HG03457 (cell line): ENCODE measurements at regions not wholly inside any gene's neighbourhood (a gene's known extent, or its start where the extent isn't known, plus 50 kb on each side); places are given as distances from the start of the nearest gene placed in this dataset.
"Not testable (repeated sequence)": the region's sequence is repeated elsewhere in the genome, so short reads cannot be mapped to it uniquely, and the experiment has no call there.

Source experiments
- ATAC-seq: cut with Tn5 transposase; IDR thresholded peaks from one replicate; pipeline ENCODE4 v1.9.1; 2021; ENCODE audit warnings: moderate number of reproducible peaks; ENCODE audit not compliant: unreplicated experiment

DNA sequence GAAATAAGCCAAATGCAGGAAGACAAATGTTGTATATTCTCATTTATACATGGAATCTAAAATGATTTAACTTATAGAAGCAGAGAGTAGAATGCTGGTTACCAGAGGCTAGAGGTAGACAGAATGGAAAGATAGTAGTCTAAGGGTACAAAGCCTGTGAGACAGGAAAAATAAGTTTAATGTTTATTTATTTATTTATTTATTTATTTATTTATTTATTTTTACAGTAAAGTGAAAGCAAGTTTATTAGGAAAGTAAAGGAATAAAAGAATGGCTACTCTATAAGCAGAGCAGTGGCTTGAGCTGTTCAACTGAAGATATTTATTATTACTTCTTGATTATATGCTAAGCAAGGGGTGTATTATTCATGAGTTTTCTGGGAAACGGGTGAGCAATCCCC is 203.2 kb downstream of the LAS1L start:
- ATAC-seq, result no peak

DNA sequence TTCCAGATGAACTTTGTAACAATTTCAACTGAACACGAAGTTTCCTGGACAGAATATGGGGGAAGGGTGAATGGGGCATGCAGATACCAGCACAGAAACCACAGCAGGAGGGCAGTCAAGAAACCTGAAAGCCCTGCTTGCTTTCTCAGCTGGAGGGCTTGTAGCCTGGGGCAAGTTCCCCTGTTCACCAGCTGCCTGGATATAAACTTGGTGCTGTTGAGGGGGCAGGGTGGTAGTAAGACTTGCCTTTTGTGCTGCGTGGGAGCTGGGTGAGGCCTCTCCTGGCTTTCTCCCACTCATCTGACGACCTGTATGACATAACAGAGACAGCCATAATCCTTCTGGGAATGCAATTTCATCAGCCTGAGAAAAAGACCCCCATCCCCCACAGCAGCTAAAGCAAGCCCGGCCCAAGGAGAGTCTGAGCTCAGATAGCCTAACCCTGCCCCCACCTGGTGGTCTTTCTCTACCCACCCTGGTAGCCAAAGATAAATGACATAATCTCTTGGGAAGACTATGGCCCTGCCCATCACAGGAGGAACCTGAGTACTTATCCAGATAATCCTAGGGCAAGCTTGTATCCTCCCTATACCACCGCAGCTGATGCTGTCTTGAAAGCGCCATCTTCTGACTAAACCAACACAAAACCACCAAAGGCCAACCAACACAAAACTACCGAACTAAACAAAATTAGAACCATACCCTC is 234.3 kb downstream of the LAS1L start:
- no peak for ATAC-seq

DNA sequence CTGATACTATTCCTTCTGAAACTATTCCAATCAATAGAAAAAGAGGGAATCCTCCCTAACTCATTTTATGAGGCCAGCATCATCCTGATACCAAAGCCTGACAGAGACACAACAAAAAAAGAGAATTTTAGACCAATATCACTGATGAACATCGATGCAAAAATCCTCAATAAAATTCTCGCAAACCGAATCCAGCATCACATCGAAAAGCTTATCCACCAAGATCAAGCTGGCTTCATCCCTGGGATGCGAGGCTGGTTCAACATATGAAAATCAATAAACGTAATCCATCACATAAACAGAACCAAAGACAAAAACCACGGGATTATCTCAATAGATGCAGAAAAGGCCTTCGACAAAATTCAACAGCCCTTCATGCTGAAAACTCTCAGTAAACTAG is 251.7 kb downstream of the LAS1L start:
- not testable (repeated sequence) for ATAC-seq

DNA sequence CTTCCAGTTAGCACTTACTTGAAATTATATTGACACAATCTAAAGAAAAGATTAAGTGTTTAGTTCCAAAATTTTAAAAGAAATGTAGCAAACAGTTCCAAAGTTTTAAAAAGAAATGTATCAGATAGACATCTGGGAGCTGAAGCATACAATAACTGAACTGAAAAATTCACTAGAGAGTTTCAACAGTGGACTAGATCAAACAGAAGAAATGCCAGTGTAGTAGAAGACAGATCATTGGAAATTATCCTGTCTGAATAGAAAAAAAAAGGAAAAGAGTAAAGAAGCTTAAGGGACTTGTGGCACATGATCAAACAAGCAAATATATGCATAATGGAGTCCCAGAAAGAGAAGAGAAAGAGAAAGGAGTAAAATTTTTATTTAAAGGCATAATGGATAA is 261.4 kb downstream of the LAS1L start:
- no peak for ATAC-seq

DNA sequence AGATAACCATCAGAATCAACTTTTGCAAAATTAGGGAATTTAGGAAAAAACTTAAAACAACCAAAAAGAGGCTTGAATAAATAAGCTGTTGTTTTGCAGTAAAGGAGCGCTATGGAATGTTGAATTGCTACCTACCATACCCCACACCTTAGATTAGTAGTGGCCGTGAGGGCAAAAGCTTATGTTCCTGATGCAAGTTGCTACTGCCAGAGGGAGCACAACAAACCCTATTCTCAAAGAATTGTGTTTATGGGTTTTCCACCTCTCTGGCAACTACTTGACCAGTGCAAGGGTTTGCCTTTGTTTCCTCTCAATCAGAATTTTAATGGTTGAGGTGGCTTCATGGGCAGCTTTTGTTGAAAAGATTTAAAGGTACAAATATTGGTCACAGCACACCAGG is 268.1 kb downstream of the LAS1L start:
- no peak for ATAC-seq

DNA sequence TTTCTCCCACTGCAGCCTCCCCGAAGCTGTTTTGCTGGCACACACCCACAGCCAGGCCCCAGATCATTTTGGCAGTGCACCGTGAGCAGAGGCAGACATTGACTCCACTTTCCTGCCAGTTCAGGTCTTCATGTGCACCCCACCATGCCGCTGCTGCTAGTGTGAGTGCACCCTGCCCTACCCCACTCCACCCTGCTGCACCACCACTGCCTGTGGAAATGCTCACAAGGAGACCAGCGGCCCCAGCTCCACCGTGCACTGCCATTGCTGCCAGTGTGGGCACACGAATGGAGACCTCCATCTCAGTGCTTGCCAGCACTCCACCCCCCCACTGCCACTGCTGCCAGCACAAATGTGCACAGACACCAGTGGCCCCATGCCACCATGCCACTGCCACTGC is 277.6 kb upstream of the ZC4H2 start:
- no peak for ATAC-seq

DNA sequence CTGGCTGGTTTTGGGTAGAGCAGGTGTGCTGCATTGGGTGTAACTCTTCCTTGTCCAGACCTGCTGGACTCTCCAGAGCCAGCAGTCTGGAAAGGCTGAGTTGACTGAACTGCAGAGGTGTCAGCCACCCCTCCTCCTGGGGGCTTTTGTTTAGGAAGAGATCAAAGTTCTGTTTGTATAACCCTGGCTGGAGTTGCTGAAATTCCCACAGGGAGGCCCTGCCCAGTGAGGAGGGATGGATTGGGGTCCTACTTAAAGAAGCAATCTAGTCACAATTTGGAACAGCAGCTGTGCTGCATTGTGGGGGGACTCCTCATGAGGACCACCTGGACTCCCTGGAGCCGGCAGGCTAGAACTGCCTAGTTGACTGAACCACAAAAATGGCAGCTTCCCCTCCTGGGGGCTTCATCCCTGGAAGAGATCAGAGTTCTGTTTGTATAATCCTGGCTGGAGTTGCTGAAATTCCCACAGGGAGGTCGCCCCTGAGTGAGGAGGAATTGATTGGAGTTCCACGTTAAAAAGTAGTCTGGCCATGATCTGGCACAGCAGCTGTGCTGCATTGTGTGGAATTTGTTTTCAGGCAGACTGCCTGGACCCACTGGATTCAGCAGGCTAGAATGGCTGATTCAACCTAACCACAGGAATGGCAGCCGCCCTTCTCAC is 264.9 kb upstream of the ZC4H2 start:
- no peak for ATAC-seq

DNA sequence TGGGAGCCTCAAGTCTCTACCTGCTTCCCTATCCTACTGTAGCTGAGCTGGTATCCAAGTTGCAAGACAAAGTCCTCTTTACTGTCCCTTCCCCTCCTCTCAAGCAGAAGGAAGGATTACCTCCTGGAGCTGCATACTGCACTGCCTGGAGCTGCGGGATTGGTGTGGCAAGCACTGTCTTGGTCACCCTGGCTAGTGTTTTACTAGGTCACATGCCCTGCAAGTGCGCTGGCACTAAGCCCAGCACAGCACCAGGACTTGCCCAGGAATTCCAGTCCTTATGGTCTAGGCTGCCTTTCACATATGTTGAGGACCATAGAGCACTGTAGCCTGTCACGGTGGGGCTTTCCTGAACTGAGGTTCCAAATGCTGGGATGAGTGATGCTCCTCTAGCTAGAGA is 227.3 kb upstream of the ZC4H2 start:
- no peak for ATAC-seq

DNA sequence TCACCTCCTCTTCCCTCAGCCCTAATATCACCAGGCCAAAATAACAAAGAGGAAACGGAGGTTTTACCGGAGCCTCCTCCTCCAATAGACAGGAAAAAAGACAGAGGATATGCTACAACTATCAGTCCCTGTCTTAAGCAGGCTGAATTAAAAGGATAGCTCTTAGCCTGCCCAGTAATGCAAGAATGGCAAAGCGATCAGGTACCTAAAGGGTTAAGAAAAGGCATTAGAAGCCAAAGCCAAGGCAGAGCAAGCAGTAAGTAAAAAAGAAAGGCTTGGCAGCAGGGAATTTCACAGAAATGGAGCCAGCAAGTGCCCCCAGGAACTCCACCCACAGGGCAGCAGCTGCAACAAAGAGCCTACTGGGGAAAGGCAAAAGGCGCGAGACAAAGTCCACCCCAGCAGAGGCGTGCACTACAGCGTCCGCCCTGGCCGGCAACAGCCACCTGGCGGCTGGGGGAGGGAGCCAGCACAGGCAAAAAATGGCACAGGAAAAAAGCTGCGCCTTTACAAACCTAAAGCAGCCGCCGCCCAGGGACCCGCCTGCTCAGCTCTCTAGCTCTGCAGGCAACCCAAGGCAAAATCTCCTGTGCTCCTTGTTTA is 220.6 kb upstream of the ZC4H2 start:
- no peak for ATAC-seq

DNA sequence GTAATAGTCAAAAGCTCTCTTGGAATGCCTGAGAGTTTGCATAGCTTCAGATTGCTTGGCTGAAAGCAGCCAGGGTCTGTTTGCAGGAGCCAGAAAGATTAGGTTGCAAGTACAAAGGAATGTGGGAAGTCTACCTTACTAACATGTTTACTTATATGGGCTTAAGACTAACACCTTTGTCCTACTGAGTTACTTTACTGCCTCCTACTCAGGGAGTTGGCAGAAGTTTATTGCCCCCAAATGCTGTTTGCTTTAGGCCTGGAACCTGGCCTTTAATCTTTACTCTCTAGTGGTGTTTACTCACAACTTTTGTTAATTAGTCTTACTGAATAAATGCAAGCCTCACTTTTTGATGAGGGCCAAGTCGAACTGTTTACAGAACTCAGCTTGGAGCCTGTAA is 219.4 kb upstream of the ZC4H2 start:
- ATAC-seq, result no peak

DNA sequence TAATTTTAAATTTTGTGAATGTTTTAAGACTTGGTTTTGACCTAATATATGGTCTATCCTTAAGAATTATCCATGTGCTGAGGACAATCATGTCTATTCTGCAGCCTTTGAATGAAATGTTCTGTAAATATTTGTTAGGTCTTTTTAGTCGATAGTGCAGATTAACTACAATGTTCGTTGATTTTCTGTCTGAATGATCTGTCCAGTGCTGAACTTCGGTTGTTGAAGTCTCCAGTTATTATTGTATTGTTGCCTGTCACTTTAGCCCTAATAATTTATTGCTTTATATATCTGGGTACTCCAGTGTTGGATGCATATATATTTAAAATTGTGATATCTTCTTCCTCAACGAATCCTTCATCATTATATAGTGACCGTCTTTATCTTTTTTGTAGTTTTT is 218.3 kb upstream of the ZC4H2 start:
- ATAC-seq, result no peak

DNA sequence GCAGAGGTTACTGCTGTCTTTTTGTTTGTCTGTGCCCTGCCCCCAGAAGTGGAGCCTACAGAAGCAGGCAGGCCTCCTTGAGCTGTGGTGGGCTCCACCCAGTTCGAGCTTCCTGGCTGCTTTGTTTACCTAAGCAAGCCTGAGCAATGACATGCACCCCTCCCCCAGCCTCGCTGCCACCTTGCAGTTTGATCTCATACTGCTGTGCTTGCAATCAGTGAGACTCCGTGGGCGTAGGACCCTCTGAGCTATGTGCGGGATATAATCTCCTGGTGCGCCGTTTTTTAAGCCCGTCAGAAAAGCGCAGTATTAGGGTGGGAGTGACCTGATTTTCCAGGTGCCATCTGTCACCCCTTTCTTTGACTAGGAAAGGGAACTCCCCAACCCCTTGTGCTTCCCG is 187.1 kb upstream of the ZC4H2 start:
- ATAC-seq, result not testable (repeated sequence)

DNA sequence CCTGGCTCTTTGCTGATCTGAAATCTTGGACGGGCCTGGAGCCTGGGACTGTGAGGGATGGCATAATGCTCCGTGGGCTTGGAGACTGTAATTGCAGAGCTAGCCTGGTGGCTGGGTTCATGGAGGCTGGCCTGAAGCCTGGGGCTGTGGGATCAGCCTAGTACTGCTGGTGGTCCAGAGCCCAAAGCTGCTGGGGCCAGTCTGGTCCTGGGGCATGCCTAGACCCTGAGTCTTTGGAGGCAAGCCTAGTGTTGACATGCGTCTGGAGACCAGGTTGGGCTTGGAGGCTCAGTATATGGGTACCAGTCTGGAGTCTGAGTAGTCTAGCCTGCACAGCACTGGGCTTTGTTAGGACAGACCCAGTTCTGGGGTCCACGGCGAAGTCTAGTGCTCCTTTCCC is 172.0 kb upstream of the ZC4H2 start:
- ATAC-seq, result no peak

DNA sequence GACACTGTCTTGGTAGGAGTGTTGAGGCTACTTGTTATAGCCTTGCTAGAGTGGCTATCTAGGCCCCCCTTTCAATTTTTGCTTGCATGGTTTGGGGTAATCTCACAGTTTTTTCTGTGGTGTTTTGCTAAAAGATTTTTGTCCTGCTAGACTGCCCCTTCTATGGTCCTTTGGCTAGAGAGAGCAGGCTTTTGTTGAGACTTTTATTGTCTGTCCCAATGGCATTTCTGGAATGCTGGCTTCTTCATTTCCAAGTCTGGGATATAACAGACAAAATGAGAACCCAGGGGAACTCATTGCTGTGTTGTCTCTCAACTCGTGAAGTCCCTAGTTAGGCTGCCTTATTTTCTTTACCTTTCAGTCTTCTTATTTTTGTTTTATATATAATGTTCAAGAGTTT is 160.2 kb upstream of the ZC4H2 start:
- no peak for ATAC-seq

DNA sequence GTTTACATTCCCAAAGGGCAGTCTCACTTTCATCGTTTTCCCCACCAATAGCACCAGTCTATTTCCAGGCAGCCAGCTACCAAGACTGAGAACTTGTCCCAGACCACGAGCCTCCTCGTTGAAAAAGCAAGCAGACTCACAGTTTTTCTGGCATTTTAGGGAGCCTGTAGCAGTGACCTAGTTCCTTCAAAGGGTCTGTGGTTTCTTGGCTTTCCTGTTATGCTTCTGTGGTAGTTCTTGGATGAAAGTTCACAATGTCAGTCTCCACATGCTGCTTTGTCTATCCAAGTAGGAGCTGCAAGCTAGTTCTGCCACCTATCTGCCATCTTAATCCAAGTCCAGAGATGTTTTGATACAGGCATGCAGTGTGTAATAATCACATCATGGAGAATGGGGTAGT is 151.6 kb upstream of the ZC4H2 start:
- no peak for ATAC-seq

DNA sequence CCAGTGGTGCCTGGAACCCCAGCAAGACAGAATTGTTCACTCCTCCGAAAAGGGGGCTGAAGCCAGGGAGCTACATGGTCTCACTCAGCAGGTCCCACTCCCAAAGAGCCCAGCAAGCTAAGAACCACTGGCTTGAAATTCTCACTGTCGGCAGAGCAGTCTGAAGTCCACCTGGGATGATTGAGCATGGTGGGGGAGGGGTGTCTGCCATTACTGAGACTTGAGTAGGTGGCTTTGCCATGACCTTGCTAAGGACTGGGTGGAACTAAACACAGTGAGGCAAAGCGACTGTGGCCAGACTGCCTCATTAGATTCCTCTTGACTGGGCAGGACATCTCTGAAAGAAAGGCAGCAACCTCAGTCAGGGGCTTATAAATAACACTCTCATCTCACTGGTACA is 122.6 kb upstream of the ZC4H2 start:
- no peak for ATAC-seq

DNA sequence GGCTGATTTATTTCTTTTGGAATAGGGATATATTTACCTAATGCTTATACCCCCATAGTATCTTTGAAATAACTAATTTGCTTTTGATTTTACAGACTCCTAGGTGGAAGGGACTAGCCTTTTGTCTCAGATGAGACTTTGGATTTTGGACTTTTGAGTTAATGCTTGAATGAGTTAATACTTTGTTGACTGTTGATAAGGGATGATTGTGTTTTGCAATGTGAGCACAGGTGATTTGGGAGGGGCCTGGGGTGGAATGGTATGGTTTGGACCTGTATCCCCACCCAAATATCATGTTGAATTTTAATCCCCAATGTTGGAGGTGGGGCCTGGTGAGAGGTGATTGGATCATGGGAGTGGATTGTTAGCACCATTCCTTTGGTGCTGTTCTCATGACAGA is 117.4 kb upstream of the ZC4H2 start:
- no peak for ATAC-seq

DNA sequence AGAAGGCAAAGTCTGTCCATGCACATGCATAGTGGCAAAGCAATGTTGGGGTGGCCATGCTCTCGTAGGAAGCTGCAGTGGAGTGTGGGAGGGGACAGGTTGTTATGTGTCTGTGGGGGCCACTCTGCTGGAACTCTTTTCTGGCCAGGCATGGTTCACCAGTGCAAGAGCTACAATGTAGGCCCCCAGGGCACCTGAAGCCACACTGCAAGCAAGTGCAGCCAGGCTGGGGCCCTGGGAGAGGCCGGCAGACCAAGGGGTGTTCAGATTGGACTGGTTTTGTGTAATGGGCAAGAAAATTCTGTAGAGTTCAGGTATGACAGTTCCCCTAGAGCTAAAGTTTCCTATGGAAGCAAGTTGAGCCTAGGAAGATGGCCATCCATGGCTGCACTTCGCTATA is 97.0 kb upstream of the ZC4H2 start:
- no peak for ATAC-seq

DNA sequence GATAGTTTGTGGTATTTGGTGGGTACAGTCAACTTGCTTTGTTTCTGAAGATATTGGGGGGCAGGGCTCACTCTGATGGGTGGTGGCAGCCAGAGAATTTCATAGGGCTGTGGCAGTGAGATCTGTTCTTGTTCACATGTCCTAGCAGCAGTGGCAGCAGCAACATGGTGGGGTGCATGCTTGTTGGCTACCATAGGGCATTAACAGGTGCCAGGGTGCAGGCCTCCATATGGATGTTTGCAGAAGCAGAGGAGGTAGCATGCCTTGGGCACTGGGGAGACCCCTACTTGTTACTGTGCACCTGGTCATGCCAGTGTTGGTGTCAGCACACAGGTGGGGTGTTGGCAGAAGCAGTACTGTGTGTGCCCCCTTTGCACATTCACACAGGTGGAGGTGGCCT is 96.3 kb upstream of the ZC4H2 start:
- no peak for ATAC-seq

DNA sequence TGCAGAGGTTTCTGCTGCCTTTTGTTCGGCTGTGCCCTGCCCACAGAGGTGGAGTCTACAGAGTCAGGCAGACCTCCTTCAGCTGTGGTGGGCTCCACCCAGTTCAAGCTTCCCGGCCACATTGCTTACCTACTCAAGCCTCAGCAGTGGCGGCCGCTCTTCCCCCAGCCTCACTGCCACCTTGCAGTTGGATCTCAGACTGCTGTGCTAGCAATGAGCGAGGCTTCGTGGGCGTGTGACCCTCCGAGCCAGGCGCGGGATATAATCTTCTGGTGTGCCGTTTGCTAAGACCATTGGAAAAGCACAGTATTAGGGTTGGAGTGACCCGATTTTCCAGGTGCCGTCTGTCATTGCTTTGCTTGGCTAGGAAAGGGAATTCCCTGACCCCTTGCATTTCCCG is 82.4 kb upstream of the ZC4H2 start:
- not testable (repeated sequence) for ATAC-seq

DNA sequence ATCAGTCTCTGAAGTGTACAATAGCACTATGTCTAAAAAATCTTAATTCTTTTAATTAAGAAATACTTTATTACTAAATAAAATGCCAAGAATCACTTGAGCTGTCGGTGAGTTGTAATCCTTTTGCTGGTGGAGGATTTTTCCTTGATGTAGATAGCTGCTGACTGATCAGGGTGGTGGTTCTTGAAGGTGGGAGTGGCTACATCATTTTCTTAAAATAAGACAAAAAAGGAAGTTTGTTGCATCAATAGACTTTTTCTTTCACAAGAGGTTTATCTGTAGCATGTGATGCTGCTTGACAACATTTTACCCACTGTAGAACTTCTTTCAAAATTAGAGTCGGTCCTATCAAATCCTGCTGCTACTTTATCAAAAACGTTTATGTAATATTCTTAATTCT is 68.8 kb upstream of the ZC4H2 start:
- no peak for ATAC-seq

DNA sequence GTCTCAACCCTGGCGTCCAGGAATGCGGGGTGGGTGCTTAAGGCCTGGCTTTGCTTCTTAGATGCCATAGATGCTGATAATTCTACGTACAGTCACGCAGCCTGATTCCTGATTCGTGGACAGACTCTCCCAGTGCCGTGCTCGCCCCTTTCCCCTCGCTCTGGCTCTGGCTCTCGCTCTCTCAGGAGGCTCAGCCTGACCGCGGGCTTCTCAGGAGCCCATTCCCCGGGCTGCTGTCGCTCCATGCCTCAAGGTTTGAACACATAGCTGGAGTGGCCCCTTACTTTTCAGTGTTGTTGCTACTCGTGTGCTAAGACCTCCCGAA is 59.2 kb upstream of the ZC4H2 start:
- peak; percentile 26 for ATAC-seq
